Aorta (tissue), 5 donors: ENCODE measurements at regions not wholly inside any gene's neighbourhood (a gene's known extent, or its start where the extent isn't known, plus 50 kb on each side); places are given as distances from the start of the nearest gene placed in this dataset.

Source experiments
- ATAC-seq: fragments of 200-7000 bp; cut with Tn5 transposase; one replicate; pipeline ENCODE4 v1.9.1; 2022; ENCODE audit warnings: moderate library complexity; ENCODE audit not compliant: low FRiP score
- DNase-seq, 2 donors: peaks; one replicate each; pipeline ENCODE4 v3.0.0-alpha.2; 2020
- H3K27ac ChIP-seq, 2 donors: one replicate each; pipeline ENCODE4 v1.5.1; 2013; ENCODE audit warnings: low read length in 2 of 2, mild to moderate bottlenecking in 2 of 2, moderate library complexity in 2 of 2, control low read depth in 1 of 2, inconsistent platforms in 1 of 2, low read depth in 1 of 2
- H3K27me3 ChIP-seq, 2 donors: one replicate each; pipeline ENCODE4 v1.6.1; 2013; ENCODE audit warnings: control low read depth in 1 of 2, low read length in 1 of 2, mild to moderate bottlenecking in 1 of 2, moderate library complexity in 1 of 2; ENCODE audit not compliant: insufficient read depth in 2 of 2, control insufficient read depth in 1 of 2
- H3K36me3 ChIP-seq, 2 donors: one replicate each; pipeline ENCODE4 v1.6.1; 2013; ENCODE audit warnings: control low read depth in 1 of 2, low read length in 1 of 2, mild to moderate bottlenecking in 1 of 2; ENCODE audit not compliant: insufficient read depth in 2 of 2, control insufficient read depth in 1 of 2
- H3K4me1 ChIP-seq, 2 donors: one replicate each; pipeline ENCODE4 v1.6.1; 2013; ENCODE audit warnings: low read length in 2 of 2, control low read depth in 1 of 2, mild to moderate bottlenecking in 1 of 2, moderate library complexity in 1 of 2; ENCODE audit not compliant: insufficient read depth in 2 of 2, control insufficient read depth in 1 of 2
- H3K4me3 ChIP-seq, 2 donors: one replicate each; pipeline ENCODE4 v1.5.1; 2013; ENCODE audit warnings: low read length in 2 of 2, control low read depth in 1 of 2, mild to moderate bottlenecking in 1 of 2
- H3K9me3 ChIP-seq: one replicate; pipeline ENCODE4 v1.6.1; 2013; ENCODE audit warnings: mild to moderate bottlenecking, low read length; ENCODE audit not compliant: control insufficient read depth
- WGBS, 2 donors: extraction: QIAGEN DNeasy Blood & Tissue Kit; methylation state at CpG; one replicate each; pipeline ENCODE4 v1.1.7; 2013; 5-methylcytosine and 5-hydroxymethylcytosine counted together
- intact Hi-C, 2 donors: fragments of 100-400 bp; cut with DNase I; formaldehyde crosslinking; loops; one replicate each; pipeline versions ENCODE4 v1.14.2 to v1.15.0; 2022
- donor health status: healthy with polysubstance abuse.
- donor health status: Bipolar disorder and iron deficiency.
- donor health status: DM: no; HTN: no; CAD: no.
- donor health status: DM: no; HTN: no; CAD: no.
- donor health status: DM: yes; HTN: yes; CAD: no.

DNA sequence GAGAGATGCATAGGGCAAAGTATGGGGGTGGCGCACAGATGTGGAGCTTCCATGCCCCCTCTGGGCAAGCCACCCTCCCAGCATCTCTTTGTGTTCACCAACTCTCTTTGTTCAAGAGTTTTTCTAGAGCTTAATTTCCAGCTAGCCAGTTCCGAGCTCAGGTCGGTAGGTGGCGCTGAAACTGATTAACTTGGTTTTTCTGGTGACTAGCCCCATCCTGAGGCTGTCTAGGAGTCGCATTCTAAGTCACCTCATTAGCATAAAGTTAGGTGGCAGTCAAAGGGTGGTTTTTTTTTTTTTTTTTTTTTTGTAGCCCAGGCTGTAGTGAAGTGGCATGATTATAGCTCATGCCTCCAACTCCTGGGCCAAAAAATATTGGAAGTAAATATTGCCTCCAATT is 476.4 kb downstream of the KDM4C start:
- Histone ChIP-seq H3K4me3 (no peak overlapping the region), H3K9me3 (no peaks in the 10 kb centered on the region), H3K27me3 (no peaks in the 10 kb centered on the region), H3K36me3 (no peaks in the 10 kb centered on the region), H3K4me1 (no peaks in the 10 kb centered on the region), H3K27ac (no peak overlapping the region)
- intact Hi-C loops, result no loop called here
- ATAC-seq (no peak), DNase-seq (no peak)
- WGBS, 2 donors, result 50 to 61% methylated on average over 5 of the region's 5 CpGs

DNA sequence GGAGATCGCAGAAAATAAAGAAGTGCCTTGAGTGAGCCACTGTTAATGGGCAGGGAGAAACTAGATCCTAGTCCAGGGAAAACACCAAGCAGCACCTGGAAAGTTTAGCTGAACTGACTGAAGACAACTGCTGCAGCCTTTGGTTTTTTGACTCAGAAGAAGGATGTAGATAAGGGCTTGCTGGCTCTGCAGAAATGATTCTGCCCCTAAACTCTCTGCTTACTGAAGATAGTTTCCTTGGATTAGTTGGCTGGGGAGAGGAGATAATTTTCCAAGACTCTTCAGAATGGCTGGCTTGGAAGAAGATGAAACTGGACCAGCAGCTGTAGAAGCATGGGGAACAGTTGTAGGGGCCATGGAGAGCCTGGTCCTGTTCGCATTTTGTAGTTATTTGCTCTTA is 471.8 kb downstream of the KDM4C start:
- intact Hi-C loops, result no loop called here
- WGBS, 2 donors, result 96 to 100% methylated on average over 2 of the region's 2 CpGs
- Histone ChIP-seq H3K27me3 (no peaks in the 10 kb centered on the region), H3K36me3 (no peaks in the 10 kb centered on the region), H3K4me1 (no peaks in the 10 kb centered on the region), H3K4me3 (no peak overlapping the region), H3K9me3 (peaks cover 3% of the 10 kb centered on the region), H3K27ac (no peak overlapping the region)
- ATAC-seq (no peak), DNase-seq (no peak)

DNA sequence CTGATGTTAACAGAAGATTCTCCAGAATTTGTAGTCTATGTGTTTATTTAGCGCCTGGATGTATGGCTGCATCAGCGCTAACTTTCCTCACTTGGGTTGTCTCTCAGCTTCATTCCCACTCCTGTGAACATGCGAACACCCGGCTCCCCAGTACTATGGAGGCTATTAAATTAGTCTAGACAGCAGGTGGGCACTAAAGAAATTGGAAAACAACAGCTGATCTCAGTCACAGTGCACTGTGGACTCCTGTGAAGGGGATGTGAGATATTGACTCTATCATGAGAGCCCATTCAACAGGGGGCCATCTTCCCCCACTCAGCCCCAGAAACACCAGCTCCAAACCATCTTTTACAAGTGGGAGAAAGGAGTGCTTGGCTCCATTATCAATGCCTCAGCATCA is 471.0 kb downstream of the KDM4C start:
- H3K27me3 ChIP-seq, result no peaks in the 10 kb centered on the region
- H3K27ac ChIP-seq, result no peak overlapping the region
- H3K4me3 ChIP-seq, result no peak overlapping the region
- H3K36me3 ChIP-seq, result no peaks in the 10 kb centered on the region
- peaks cover 3% of the 10 kb centered on the region for H3K9me3 ChIP-seq
- no peaks in the 10 kb centered on the region for H3K4me1 ChIP-seq
- 94 to 96% methylated on average over 4 of the region's 4 CpGs for WGBS, 2 donors
- DNase-seq, result no peak
- intact Hi-C loops, result no loop called here
- ATAC-seq, result no peak

DNA sequence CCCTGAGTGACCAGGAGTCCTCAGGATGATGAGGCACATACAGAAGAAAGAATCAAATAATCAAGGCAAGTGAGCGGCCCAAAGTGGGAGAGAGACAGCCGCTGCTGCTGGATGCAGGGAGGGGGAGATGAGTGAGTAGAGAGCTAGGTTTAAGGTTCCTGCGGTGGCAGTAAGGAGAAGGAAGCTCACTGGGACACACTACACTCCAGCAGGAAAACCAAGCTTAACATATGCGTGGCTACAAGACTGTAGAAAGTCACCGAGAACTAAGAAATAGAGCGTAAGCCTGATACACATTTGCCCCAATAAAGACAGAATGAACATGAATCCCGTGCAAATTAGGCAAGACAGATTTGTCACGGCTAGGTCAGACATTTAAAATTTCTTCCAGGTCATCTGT is 470.2 kb downstream of the KDM4C start:
- 77 to 88% methylated on average over 8 of the region's 8 CpGs for WGBS, 2 donors
- DNase-seq, result no peak

DNA sequence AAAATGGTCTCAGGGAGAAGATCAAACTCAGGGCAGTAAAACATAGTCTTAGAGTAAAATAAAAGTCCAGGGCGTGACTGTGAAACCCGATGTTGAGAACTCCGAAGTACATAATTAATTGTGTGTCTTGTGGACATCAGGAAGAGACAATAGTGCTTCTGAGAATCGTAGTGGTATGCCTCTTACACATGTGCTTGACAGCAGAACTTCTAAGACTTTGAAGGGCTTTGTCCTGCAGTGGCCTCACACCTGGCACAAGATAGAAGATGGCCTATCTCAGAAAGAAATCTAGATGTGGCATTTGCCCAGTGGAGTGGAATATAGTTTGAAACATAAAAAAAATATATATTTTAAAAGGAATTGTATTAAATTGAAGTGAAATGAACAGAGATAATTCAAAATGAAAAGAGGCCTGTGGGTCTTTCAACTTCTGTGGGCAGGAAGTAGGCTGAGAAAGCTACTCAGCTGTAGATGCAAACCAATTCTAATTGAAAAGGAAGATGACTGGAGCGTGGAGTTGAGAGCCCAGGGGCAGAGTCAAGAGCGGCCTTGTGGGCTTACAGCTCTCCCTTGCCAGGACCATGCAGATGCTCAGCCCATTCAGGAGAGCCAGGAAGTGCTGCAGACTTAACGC is 468.4 kb downstream of the KDM4C start:
- peaks cover 3% of the 10 kb centered on the region for H3K9me3 ChIP-seq
- 84 to 86% methylated on average over 7 of the region's 7 CpGs for WGBS, 2 donors
- no peaks in the 10 kb centered on the region for H3K36me3 ChIP-seq
- H3K27ac ChIP-seq, result no peak overlapping the region
- no peaks in the 10 kb centered on the region for H3K27me3 ChIP-seq
- intact Hi-C loops, result no loop called here
- H3K4me3 ChIP-seq, result no peak overlapping the region
- ATAC-seq, result no peak
- no peak for DNase-seq
- H3K4me1 ChIP-seq, result no peaks in the 10 kb centered on the region

More for the DNA sequence above, 470.2 kb downstream of the KDM4C start:
- Histone ChIP-seq H3K27ac (no peak overlapping the region), H3K9me3 (peaks cover 3% of the 10 kb centered on the region), H3K36me3 (no peaks in the 10 kb centered on the region), H3K27me3 (no peaks in the 10 kb centered on the region), H3K4me3 (no peak overlapping the region), H3K4me1 (no peaks in the 10 kb centered on the region)
- intact Hi-C loops, result no loop called here
- ATAC-seq, result no peak
